Activated T-cell treated with anti-CD3 and anti-CD28 coated beads, Interleukin-2, amount 50 U/mL, for 48 hours (primary cell): ENCODE measurements at regions not wholly inside any gene's neighbourhood (a gene's known extent, or its start where the extent isn't known, plus 50 kb on each side); places are given as distances from the start of the nearest gene placed in this dataset.
A peak's percentile ranks its signal among the peaks of the same experiment; 100 is the strongest.
"Not testable (repeated sequence)": the region's sequence is repeated elsewhere in the genome, so short reads cannot be mapped to it uniquely, and the experiment has no call there.

Experiments
- DNase-seq, 2 experiments: peaks; one replicate each; pipeline ENCODE4 v3.0.0-alpha.2; 2020

DNA sequence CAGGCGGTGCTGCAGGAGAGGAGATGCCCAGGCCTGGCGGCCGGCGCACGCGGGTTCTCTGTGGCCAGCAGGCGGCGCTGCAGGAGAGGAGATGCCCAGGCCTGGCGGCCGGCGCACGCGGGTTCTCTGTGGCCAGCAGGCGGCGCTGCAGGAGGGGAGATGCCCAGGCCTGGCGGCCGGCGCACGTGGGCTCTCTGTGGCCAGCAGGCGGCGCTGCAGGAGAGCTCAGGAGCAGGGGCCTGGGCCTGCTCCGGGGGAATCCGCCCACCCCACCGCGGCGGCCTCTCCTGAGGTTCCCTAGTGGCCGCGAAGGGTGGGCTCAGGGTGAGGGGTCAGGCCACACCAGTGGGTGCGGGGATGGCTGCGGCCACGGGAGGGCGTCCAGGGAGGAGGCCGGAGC lies 75.9 kb downstream of the OR4F16 start:
- DNase-seq = peak; percentile 25 to 39

DNA sequence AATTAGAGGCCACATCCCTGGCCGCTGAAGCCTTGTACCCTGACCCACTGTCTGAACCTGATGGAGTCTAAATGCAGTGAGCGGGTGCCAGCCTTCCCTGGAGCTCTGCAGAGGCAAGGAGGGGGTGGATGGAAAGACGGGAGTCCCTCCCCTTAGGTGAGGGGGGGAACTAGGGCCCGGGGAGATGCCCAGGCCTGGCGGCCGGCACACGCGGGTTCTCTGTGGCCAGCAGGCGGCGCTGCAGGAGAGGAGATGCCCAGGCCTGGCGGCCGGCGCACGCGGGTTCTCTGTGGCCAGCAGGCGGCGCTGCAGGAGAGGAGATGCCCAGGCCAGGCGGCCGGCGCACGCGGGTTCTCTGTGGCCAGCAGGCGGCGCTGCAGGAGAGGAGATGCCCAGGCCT lies 77.3 kb downstream of the OR4F16 start:
- DNase-seq = not testable (repeated sequence)

DNA sequence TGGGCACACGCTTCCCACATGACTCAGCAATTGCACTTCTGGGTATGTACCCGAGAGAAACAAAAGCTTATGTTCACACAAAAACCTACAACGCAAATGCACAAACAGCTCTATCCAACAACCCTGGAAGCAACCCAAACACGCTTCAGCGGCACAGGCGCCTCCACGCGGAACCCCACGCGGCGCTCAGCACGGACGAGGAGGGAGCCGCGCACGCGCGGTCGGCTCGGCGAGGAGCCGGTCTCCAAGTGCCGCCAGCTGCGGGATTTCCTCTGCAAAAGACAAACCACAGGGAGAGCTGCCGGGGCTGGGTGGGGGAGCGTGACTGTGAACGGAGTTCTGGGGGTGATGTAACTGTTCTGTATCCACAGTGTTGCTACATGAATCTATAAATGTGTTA lies 81.2 kb downstream of the OR4F16 start:
- peak; percentile 49 to 57 for DNase-seq

DNA sequence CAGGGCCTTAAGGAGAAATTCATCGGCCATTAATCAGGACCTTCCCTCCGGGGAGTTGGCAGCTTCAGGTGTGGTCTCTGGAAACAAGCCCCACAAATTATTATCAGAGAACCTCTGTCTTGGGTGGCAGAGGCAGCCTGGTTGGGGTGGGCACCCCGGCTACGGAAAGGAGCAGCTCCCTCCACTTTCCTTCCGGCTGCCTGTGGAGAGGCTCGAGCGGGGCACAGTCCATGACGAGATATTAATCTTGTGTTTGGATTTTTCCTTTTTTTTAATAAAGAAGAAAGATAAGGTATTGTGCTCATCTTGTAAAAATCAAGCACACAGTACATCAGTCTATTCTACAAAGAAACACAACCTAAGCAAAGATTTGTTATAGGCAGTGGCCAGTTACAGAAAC lies 98.2 kb downstream of the OR4F16 start:
- DNase-seq = not testable (repeated sequence)

DNA sequence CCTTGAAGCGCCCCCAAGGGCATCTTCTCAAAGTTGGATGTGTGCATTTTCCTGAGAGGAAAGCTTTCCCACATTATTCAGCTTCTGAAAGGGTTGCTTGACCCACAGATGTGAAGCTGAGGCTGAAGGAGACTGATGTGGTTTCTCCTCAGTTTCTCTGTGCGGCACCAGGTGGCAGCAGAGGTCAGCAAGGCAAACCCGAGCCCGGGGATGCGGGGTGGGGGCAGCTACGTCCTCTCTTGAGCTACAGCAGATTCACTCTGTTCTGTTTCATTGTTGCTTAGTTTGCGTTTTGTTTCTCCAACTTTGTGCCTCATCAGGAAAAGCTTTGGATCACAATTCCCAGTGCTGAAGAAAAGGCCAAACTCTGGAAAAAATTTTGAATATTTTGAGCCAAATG lies 100.5 kb downstream of the OR4F16 start:
- peak; percentile 68 to 71 for DNase-seq
